OCI-LY7 (cell line): ENCODE measurements at regions not wholly inside any gene's neighbourhood (a gene's known extent, or its start where the extent isn't known, plus 50 kb on each side); places are given as distances from the start of the nearest gene placed in this dataset.

Source experiments
- BruUV-seq: library from RNA; stranded (reverse); fragments of 400-500 nt; replicated peaks from 2 replicates; lab custom pipeline; 2021; lab: Mats Ljungman, UMichigan
- CTCF ChIA-PET: fragments of 300-600 bp; sonication (Branson Sonifier 250); formaldehyde crosslinking; loops from one replicate; lab custom pipeline; 2022; ENCODE audit warnings: antibody characterized with exemption; ENCODE audit not compliant: unreplicated experiment; lab: Charles Lee
- POLR2A ChIA-PET: fragments of 300-600 bp; sonication (Branson Sonifier 250); formaldehyde crosslinking; loops from one replicate; lab custom pipeline; 2022; ENCODE audit warnings: antibody characterized with exemption; lab: Charles Lee
- DNase-seq: peaks from one replicate; pipeline ENCODE4 v3.0.0-alpha.2; 2015; ENCODE audit warnings: low spot score
- H2AFZ ChIP-seq: fragments of 200-600 bp; sonication (generic), shearing (Covaris generic); 2 replicates; pipeline ENCODE4 v1.6.1; 2014; ENCODE audit warnings: mild to moderate bottlenecking, antibody characterized with exemption, low read length, moderate library complexity
- H3K27ac ChIP-seq: fragments of 200-600 bp; sonication (generic); 2 replicates; pipeline ENCODE4 v1.5.1; 2014; ENCODE audit warnings: mixed run types, low read depth, mild to moderate bottlenecking, moderate library complexity, low read length, inconsistent platforms; ENCODE audit not compliant: poor library complexity, severe bottlenecking
- H3K36me3 ChIP-seq: fragments of 200-600 bp; sonication (generic); 2 replicates; pipeline ENCODE4 v1.6.1; 2014; ENCODE audit warnings: mild to moderate bottlenecking, antibody characterized with exemption, low read length, moderate library complexity, mixed read lengths; ENCODE audit not compliant: insufficient read depth
- H3K4me1 ChIP-seq: fragments of 200-600 bp; sonication (generic); 2 replicates; pipeline ENCODE4 v1.5.1; 2014; ENCODE audit warnings: mild to moderate bottlenecking, low read length; ENCODE audit not compliant: insufficient read depth, poor library complexity, severe bottlenecking
- H3K4me2 ChIP-seq: fragments of 200-600 bp; sonication (generic); 2 replicates; pipeline ENCODE4 v1.6.1; 2014; ENCODE audit warnings: mild to moderate bottlenecking, low read length
- H3K4me3 ChIP-seq: fragments of 200-600 bp; sonication (generic); 2 replicates; pipeline ENCODE4 v1.5.1; 2014; ENCODE audit warnings: mild to moderate bottlenecking, low read depth, low read length; ENCODE audit not compliant: poor library complexity, severe bottlenecking
- H3K79me2 ChIP-seq: fragments of 200-600 bp; sonication (generic); 2 replicates; pipeline ENCODE4 v1.6.1; 2016; ENCODE audit warnings: low read depth, mild to moderate bottlenecking, low read length, moderate library complexity, mixed read lengths; ENCODE audit not compliant: insufficient read depth
- H3K9me2 ChIP-seq: fragments of 200-600 bp; sonication (generic); 2 replicates; pipeline ENCODE4 v1.6.1; 2016; ENCODE audit warnings: mild to moderate bottlenecking, low read length, mixed read lengths; ENCODE audit not compliant: insufficient read depth
- H3K9me3 ChIP-seq: fragments of 200-600 bp; sonication (generic); 2 replicates; pipeline ENCODE4 v1.6.1; 2014; ENCODE audit warnings: mild to moderate bottlenecking, mixed run types, low read length, mixed read lengths
- H4K20me1 ChIP-seq: fragments of 200-600 bp; sonication (generic); 2 replicates; pipeline ENCODE4 v1.6.1; 2014; ENCODE audit warnings: mild to moderate bottlenecking, antibody characterized with exemption, low read length, moderate library complexity, mixed read lengths; ENCODE audit not compliant: insufficient read depth
- EZH2phosphoT487 ChIP-seq: fragments of 200-600 bp; sonication (generic); IDR thresholded peaks from 2 replicates; pipeline ENCODE4 v1.6.1; 2018; ENCODE audit warnings: low read depth, borderline replicate concordance, mild to moderate bottlenecking, mixed run types, antibody characterized with exemption, low read length, moderate library complexity, mixed read lengths
- intact Hi-C: fragments of 100-400 bp; cut with micrococcal nuclease; formaldehyde crosslinking; loops from one replicate; pipeline ENCODE4 v1.10.0; 2022; ENCODE audit not compliant: unreplicated experiment
- TF ChIP-seq, protein P1 (sequence below): fragments of 200-600 bp; sonication (generic); conservative IDR thresholded peaks from 2 replicates; pipeline ENCODE4 v1.5.1; 2014; ENCODE audit warnings: mild to moderate bottlenecking, antibody characterized with exemption, low read length, moderate library complexity, mixed read lengths

GRCh38 chr4:59161249-59161648, 2038.9 kb upstream of the ADGRL3 start:
- CTCF ChIA-PET = no interaction called here
- Histone ChIP-seq H3K9me3 (no peaks in the 10 kb centered on the region), H3K27ac (no peak overlapping the region), H4K20me1 (no peaks in the 10 kb centered on the region), H3K79me2 (no peaks in the 10 kb centered on the region), H3K9me2 (no peaks in the 10 kb centered on the region), H3K36me3 (no peaks in the 10 kb centered on the region), H3K4me1 (no peaks in the 10 kb centered on the region), H2AFZ (no peak overlapping the region), H3K4me3 (no peak overlapping the region), H3K4me2 (no peak overlapping the region)
- POLR2A ChIA-PET = no interaction called here
- TF ChIP-seq EZH2phosphoT487 = no peak
- TF ChIP-seq, protein P1, sequence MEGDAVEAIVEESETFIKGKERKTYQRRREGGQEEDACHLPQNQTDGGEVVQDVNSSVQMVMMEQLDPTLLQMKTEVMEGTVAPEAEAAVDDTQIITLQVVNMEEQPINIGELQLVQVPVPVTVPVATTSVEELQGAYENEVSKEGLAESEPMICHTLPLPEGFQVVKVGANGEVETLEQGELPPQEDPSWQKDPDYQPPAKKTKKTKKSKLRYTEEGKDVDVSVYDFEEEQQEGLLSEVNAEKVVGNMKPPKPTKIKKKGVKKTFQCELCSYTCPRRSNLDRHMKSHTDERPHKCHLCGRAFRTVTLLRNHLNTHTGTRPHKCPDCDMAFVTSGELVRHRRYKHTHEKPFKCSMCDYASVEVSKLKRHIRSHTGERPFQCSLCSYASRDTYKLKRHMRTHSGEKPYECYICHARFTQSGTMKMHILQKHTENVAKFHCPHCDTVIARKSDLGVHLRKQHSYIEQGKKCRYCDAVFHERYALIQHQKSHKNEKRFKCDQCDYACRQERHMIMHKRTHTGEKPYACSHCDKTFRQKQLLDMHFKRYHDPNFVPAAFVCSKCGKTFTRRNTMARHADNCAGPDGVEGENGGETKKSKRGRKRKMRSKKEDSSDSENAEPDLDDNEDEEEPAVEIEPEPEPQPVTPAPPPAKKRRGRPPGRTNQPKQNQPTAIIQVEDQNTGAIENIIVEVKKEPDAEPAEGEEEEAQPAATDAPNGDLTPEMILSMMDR = peak; percentile 32
- no peak for DNase-seq
- intact Hi-C loops = no loop called here
- BruUV-seq = no TSS peak

DNA sequence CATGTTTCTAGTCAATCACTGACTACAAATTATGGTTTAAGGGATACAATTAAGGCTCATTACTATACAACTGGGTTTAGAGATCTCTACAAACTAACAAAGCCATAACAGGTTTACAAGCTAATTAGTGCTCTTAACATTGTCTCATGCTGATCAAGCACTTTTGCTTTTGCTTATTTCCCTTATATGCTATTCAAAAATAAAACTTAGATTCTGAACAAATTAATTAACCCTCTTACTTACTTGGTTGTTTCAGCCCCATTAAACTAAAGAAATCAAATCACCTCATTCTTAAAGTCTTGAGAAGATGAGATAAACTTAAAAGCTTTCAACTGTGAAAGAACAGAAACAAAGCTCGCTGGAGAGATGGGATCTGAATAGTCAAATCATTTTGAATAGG, 2024.5 kb upstream of the ADGRL3 start:
- no peak for TF ChIP-seq EZH2phosphoT487
- TF ChIP-seq, protein P1 = no peak
- Histone ChIP-seq H3K36me3 (no peaks in the 10 kb centered on the region), H4K20me1 (no peaks in the 10 kb centered on the region), H3K27ac (no peak overlapping the region), H3K4me3 (no peak overlapping the region), H3K9me2 (no peaks in the 10 kb centered on the region), H3K4me2 (no peak overlapping the region), H2AFZ (no peak overlapping the region), H3K9me3 (no peaks in the 10 kb centered on the region), H3K4me1 (no peaks in the 10 kb centered on the region), H3K79me2 (no peaks in the 10 kb centered on the region)
- CTCF ChIA-PET = no interaction called here
- POLR2A ChIA-PET = no interaction called here
- intact Hi-C loops = no loop called here
- BruUV-seq = no TSS peak
- no peak for DNase-seq

GRCh38 chr4:59179372-59179771, 2020.8 kb upstream of the ADGRL3 start:
- H3K4me1 ChIP-seq = no peaks in the 10 kb centered on the region
- BruUV-seq = no TSS peak
- DNase-seq = no peak
- no peak overlapping the region for H3K4me2 ChIP-seq
- CTCF ChIA-PET = no interaction called here
- no peak overlapping the region for H3K27ac ChIP-seq
- no peaks in the 10 kb centered on the region for H3K79me2 ChIP-seq
- no peak for TF ChIP-seq EZH2phosphoT487
- TF ChIP-seq, protein P1 = no peak
- H3K9me3 ChIP-seq = no peaks in the 10 kb centered on the region
- no peak overlapping the region for H2AFZ ChIP-seq
- H4K20me1 ChIP-seq = no peaks in the 10 kb centered on the region
- no peaks in the 10 kb centered on the region for H3K9me2 ChIP-seq
- intact Hi-C loops = no loop called here
- no peaks in the 10 kb centered on the region for H3K36me3 ChIP-seq
- POLR2A ChIA-PET = no interaction called here
- H3K4me3 ChIP-seq = no peak overlapping the region
